SK-N-MC (cell line): ENCODE measurements at regions not wholly inside any gene's neighbourhood (a gene's known extent, or its start where the extent isn't known, plus 50 kb on each side); places are given as distances from the start of the nearest gene placed in this dataset.

Experiments
- DNase-seq: peaks from one replicate; pipeline ENCODE4 v3.0.0-alpha.2; 2011; ENCODE audit warnings: low read depth, low spot score
- H3K27ac ChIP-seq: fragments of 200-600 bp; sonication (generic); 2 replicates; pipeline ENCODE4 v1.5.1; 2016; ENCODE audit warnings: mixed run types
- H3K36me3 ChIP-seq: fragments of 200-600 bp; sonication (generic); 2 replicates; pipeline ENCODE4 v1.6.1; 2017; ENCODE audit warnings: antibody characterized with exemption, low read length, mixed read lengths; ENCODE audit not compliant: insufficient read depth
- H3K4me3 ChIP-seq: fragments of 200-600 bp; sonication (generic); 2 replicates; pipeline ENCODE4 v1.5.1; 2016
- H3K9ac ChIP-seq: fragments of 200-600 bp; sonication (generic); 2 replicates; pipeline ENCODE4 v1.8.0; 2017; ENCODE audit warnings: mixed run types, mixed read lengths; ENCODE audit not compliant: insufficient read length
- H3K9me3 ChIP-seq: fragments of 200-600 bp; sonication (generic); 2 replicates; pipeline ENCODE4 v1.6.1; 2017; ENCODE audit warnings: low read depth, mild to moderate bottlenecking, antibody characterized with exemption, low read length, moderate library complexity, mixed read lengths
- EZH2 ChIP-seq: fragments of 200-600 bp; sonication (generic); IDR thresholded peaks from one replicate; pipeline ENCODE4 v1.6.1; 2017; ENCODE audit warnings: antibody characterized with exemption
- FOXP2 ChIP-seq: optimal IDR thresholded peaks from 2 replicates; pipeline ENCODE3; 2011; ENCODE audit warnings: mild to moderate bottlenecking, moderate library complexity; ENCODE audit not compliant: insufficient read depth; ENCODE audit errors: extremely low read length, control extremely low read depth
- POLR2AphosphoS5 ChIP-seq: IDR thresholded peaks from 2 replicates; pipeline ENCODE4 v1.6.1; 2012; ENCODE audit warnings: mild to moderate bottlenecking, low read depth, low read length, borderline replicate concordance

- H3K27ac ChIP-seq = no peak overlapping the region
- no peak for DNase-seq
- H3K4me3 ChIP-seq = 0 out of 2 replicates have a peak overlapping the region, but pooled peaks have one; percentile 14
- no peaks in the 10 kb centered on the region for H3K36me3 ChIP-seq
- no peaks in the 10 kb centered on the region for H3K9me3 ChIP-seq
- TF ChIP-seq POLR2AphosphoS5 (no peak), EZH2 (no peak), FOXP2 (no peak)
- no peak overlapping the region for H3K9ac ChIP-seq
Observed at GRCh38 chr9:24382566-24382965, 163.1 kb downstream of the IZUMO3 start.

DNA sequence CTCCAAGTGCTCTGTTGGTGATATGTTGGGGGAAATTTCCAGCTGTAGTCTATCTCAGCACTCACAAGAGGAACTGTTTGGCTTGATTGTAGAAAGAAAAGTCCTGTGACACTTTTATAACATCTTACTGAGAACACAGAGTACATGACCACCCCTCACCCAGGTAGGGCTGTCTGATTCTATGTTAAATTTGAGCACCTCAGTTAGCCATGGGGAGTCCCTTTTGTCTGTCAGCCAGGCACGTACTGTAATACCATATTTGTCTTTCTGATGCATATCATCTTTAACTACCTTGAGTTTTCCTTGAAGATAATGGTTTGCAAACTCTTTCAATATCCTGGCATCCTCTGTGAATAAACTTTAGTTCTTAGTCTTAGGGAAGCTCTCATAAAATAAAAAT lies 164.5 kb downstream of the IZUMO3 start:
- H3K4me3 ChIP-seq = no peak overlapping the region
- no peaks in the 10 kb centered on the region for H3K36me3 ChIP-seq
- TF ChIP-seq FOXP2 = no peak
- TF ChIP-seq POLR2AphosphoS5 = no peak
- no peak for TF ChIP-seq EZH2
- DNase-seq = no peak
- H3K9ac ChIP-seq = no peak overlapping the region
- no peak overlapping the region for H3K27ac ChIP-seq
- H3K9me3 ChIP-seq = no peaks in the 10 kb centered on the region

DNA sequence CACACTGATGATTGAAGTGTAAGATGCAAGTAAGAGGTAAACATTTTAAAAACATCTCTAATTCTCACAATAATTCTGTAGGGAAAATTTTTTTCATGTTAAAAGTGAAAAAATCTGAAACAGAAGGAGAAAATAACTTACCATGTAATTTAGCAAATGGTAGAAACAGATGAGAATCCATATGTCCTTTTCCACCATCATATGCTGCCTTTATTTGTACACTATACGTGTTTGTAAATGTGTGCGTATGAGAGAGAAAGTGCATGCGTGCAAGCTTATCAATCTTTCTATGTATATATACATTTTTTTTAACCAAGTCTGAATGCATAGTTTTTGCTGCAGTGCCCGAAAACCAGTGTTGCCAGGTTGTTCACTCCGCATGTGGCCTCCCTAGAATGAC lies 186.7 kb downstream of the IZUMO3 start:
- DNase-seq = no peak
- Histone ChIP-seq H3K27ac (no peak overlapping the region), H3K36me3 (no peaks in the 10 kb centered on the region), H3K4me3 (no peak overlapping the region), H3K9me3 (no peaks in the 10 kb centered on the region), H3K9ac (no peak overlapping the region)
- TF ChIP-seq EZH2 (no peak), POLR2AphosphoS5 (no peak), FOXP2 (no peak)

DNA sequence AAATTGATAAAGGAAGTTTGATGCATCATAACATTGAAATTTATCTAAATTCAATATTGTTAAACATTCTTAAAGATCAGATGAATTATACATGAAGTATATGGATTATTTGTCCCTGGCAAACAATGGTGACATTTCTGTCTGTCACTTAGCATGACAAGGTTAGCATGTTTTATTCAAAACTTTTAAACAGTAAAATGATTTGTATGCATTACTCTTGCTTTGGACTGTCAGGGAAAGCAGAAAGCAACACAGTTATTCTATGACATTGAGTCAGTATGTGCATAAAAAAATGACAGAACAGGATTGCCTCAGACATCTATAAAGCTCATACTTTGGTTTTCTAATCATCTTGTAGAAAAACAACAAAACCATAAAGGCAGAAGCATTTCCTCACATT lies 193.7 kb downstream of the IZUMO3 start:
- Histone ChIP-seq H3K36me3 (no peaks in the 10 kb centered on the region), H3K27ac (no peak overlapping the region), H3K4me3 (no peak overlapping the region), H3K9me3 (no peaks in the 10 kb centered on the region), H3K9ac (no peak overlapping the region)
- TF ChIP-seq POLR2AphosphoS5 = no peak
- no peak for TF ChIP-seq EZH2
- TF ChIP-seq FOXP2 = no peak
- DNase-seq = no peak

DNA sequence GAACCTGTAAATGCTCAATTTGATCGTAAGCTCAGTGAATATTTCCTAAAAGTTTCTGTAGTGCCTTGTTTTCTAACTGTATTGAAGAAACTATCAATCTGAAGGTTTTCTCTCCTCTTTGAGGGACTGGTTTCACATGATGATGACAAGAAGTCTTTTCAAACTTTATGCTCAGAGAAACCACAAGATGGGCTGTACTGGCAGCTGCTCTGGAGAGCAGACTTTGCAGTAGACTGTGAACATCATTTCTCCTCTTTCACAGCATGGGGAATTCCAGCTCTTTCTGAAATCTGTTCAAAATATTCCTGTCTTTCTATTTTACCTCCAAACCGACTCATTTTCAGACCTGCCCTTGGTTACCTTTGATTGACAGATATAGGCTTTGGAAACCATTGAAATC lies 194.4 kb downstream of the IZUMO3 start:
- H3K36me3 ChIP-seq = no peaks in the 10 kb centered on the region
- no peak for TF ChIP-seq FOXP2
- TF ChIP-seq EZH2 = no peak
- TF ChIP-seq POLR2AphosphoS5 = no peak

GRCh38 chr9:24342457-24342856 lies 203.2 kb downstream of the IZUMO3 start:
- no peak overlapping the region for H3K4me3 ChIP-seq
- no peak for TF ChIP-seq FOXP2
- no peak for TF ChIP-seq POLR2AphosphoS5
- TF ChIP-seq EZH2 = no peak
- no peaks in the 10 kb centered on the region for H3K9me3 ChIP-seq
- H3K36me3 ChIP-seq = no peaks in the 10 kb centered on the region
- no peak overlapping the region for H3K27ac ChIP-seq
- no peak overlapping the region for H3K9ac ChIP-seq
- no peak for DNase-seq

More for the DNA sequence above, 194.4 kb downstream of the IZUMO3 start:
- no peak overlapping the region for H3K4me3 ChIP-seq
- DNase-seq = no peak
- no peak overlapping the region for H3K27ac ChIP-seq
- H3K9me3 ChIP-seq = no peaks in the 10 kb centered on the region
- H3K9ac ChIP-seq = no peak overlapping the region

DNA sequence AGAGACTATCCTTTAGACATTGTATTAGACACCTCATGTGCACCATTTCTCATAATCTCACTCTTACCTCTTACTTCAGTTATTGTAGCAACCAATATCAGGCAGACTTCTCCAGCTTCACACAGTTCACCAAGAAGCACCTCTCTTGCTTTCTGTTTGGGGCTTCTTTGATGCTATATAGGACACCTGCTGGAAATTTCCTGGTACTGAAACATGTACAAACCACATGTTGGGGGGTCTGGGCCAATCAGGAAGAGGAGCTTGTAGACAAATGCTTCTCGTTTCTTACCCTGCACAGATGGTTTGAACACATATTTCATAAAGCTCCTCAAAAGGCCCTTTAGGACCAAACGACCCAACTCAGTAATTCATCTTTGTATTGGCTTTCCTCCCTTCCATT lies 212.1 kb downstream of the IZUMO3 start:
- H3K36me3 ChIP-seq = no peaks in the 10 kb centered on the region
- no peak overlapping the region for H3K9ac ChIP-seq
- H3K4me3 ChIP-seq = no peak overlapping the region
- H3K27ac ChIP-seq = no peak overlapping the region
- no peak for DNase-seq
- TF ChIP-seq FOXP2 = no peak
- no peak for TF ChIP-seq EZH2
- TF ChIP-seq POLR2AphosphoS5 = no peak
- H3K9me3 ChIP-seq = no peaks in the 10 kb centered on the region

- no peak for TF ChIP-seq FOXP2
- no peak for TF ChIP-seq EZH2
- TF ChIP-seq POLR2AphosphoS5 = no peak
- H3K36me3 ChIP-seq = no peaks in the 10 kb centered on the region
Observed at GRCh38 chr9:24298912-24299311, 246.8 kb downstream of the IZUMO3 start.

GRCh38 chr9:24297931-24298330 lies 247.8 kb downstream of the IZUMO3 start:
- no peak overlapping the region for H3K27ac ChIP-seq
- H3K4me3 ChIP-seq = no peak overlapping the region
- no peak for TF ChIP-seq EZH2
- TF ChIP-seq FOXP2 = no peak
- no peak for TF ChIP-seq POLR2AphosphoS5
- no peak for DNase-seq
- H3K9ac ChIP-seq = no peak overlapping the region
- no peaks in the 10 kb centered on the region for H3K36me3 ChIP-seq
- H3K9me3 ChIP-seq = no peaks in the 10 kb centered on the region

More at GRCh38 chr9:24298912-24299311, 246.8 kb downstream of the IZUMO3 start:
- DNase-seq = no peak
- no peaks in the 10 kb centered on the region for H3K9me3 ChIP-seq
- H3K4me3 ChIP-seq = no peak overlapping the region
- no peak overlapping the region for H3K27ac ChIP-seq
- H3K9ac ChIP-seq = no peak overlapping the region
